HG03558 (cell line): ENCODE measurements at regions not wholly inside any gene's neighbourhood (a gene's known extent, or its start where the extent isn't known, plus 50 kb on each side); places are given as distances from the start of the nearest gene placed in this dataset.

Experiments used
- ATAC-seq: cut with Tn5 transposase; IDR thresholded peaks from one replicate; pipeline ENCODE4 v1.9.1; 2021; ENCODE audit warnings: moderate number of reproducible peaks; ENCODE audit not compliant: unreplicated experiment; ENCODE audit errors: extremely low read depth

- ATAC-seq, result no peak
Observed at GRCh38 chr1:218751208-218751948, 406.2 kb downstream of the TGFB2 start.

DNA sequence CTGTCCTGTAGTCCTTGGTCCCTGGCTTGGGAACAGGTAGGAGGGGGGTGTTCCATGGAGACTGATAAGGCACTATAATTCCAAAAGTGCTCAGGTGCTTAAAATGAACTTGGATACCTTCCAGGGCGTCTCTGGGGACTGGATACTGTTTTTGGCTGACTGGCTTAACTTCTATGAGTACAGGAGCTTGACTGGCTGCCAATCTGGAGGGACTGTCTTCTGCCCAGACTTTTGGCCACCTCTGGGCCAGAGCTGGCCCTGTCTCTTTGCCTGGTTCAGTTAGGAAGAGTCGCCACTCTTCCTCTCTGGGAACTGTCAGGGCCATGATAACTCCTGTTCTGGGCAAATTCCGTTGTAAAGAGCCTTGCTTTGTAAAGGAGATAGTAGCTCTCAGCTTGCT lies 407.0 kb downstream of the TGFB2 start:
- no peak for ATAC-seq

DNA sequence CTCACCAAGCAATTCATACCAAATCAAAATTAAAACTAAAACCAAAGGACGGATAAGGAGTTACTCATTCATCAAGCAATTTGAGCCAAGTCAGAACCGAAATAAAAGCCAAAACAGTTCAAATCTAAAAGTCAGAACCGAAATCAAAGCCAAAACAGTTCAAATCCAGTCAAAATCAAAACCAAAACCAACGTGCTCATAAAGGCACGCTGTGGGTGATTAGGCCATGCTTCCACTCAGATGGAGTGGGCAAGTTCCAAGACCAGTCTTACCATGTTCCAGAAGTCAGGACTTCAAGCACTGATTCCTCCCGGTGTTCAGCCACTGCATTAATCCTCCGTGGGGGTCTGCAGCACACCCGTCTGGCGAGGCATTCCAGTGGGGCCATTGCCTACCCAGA lies 409.3 kb downstream of the TGFB2 start:
- ATAC-seq, result no peak

- no peak for ATAC-seq
Observed at GRCh38 chr1:218755128-218755527, 410.0 kb downstream of the TGFB2 start.

DNA sequence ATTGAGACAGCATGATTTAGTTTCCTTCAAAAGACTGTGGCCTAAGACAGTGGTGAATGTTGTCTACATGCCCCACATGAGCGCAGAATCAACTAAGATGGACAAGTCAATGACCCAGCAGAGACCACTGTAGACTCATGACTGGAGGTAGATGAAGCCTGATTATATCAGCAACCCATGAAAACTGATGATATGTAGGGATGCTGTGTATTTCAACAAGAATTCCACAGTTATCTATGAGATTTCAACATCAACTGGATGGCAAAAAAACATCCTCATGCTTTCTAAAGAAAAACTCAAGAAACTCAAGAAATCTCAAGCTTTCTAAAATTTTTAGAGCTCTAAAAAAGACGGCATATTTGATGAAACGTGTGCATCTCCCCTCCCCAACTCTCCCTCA lies 413.9 kb upstream of the LYPLAL1 start:
- ATAC-seq, result no peak

- ATAC-seq, result no peak
Observed at GRCh38 chr1:218760601-218761570, 412.8 kb upstream of the LYPLAL1 start.

GRCh38 chr1:218763538-218763937 lies 410.1 kb upstream of the LYPLAL1 start:
- ATAC-seq, result no peak

- ATAC-seq, result no peak
Observed at GRCh38 chr1:218765753-218766152, 407.9 kb upstream of the LYPLAL1 start.

DNA sequence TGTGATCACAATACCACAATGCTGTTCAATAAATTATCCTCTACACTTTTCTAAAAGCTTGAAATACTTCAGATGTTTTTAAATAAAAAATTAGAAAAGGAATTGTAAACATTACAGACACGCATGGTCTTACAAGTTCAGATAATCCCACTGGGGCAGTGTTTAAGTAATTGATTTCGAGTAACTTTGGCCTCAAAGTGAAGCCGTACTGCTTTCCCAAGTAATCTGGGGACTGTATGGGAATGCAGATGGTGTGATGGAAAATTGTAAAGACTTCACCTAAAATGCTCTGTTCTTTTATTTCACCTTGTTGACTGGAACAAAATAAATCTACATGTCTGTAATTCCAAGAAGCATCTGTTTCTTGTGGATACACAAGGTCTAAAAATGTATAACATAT lies 401.7 kb upstream of the LYPLAL1 start:
- ATAC-seq, result no peak

DNA sequence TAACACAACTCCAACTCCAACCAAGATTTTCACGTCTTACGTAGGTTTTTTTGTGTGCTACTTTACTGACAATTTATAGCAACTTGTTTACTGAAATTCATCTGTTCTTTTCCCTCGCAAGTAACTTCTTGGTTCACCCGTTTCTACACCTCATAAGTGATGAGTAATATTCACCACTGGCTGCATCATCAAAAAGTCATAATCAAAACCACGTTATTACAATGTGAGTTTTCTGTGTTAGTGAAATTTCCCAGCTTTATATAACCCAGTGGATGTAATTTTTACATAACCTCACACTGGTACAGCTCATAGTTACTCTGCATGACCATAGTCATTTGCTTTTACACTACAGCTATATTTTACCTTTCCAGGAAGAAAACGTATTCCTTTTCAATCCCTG lies 401.1 kb upstream of the LYPLAL1 start:
- ATAC-seq, result no peak

DNA sequence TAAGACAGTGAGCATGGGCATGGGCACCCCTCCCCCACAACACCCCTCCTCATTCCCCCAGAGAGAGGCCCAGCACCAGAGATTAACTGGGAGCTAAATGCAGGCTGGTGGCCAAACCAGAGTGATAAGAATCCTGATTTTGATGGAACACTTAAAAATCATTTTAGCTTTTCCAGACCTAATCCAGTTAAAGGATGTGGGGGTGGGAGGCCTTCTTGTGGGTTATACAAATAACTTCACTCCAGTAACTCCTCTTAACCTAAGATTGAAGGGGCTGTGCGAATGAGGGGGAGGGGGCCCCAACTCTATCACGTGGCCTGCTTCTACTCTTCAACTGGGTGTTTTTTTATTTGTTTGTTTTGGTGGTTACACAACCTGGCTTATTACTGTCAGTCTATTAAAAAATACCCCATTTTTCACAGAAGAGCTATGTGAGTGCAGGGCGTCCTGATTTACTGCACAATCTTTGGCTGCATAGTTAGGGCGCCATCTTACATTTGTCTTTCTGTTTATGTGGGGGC lies 398.1 kb upstream of the LYPLAL1 start:
- no peak for ATAC-seq

DNA sequence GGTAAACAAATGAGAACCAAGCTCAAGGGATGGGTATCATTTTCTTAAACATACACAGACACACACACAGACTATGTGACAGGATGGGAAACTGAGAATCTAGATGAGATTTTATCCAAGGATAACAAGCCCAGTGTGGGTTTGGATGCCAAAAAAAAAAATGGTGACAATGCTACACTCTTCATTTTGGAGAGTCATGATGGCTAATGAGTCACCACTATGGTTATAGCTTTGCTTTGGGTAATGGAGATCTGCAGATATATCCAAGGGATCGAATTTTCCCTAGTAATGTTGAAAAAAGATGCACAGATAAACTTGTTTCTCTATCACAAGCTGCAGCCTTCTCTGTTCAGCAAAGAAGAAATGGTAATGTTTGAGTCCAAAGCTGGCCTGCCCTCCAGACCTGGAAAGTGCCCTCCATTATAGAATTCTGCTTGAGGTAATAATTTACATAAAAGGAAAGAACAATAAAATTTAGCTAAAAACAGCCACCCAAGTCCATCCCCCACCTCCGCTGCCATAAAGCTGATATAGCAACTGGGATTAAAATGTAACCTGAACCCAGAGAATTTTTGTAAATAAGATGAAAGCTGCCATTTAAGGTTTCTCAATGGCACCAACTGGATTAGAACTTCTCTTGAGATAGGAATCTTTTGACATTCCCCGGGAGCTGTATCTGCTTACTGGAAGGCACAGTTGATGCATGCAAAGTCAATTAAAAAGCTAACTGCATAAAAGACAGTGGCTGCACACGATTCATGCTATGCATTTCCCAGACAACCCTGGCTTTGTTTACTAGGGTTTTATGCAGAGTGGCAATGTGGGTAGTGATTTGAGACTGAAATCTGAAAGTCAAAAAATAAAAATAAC lies 395.2 kb upstream of the LYPLAL1 start:
- no peak for ATAC-seq

GRCh38 chr1:218779341-218780100 lies 394.2 kb upstream of the LYPLAL1 start:
- ATAC-seq, result no peak

- ATAC-seq, result no peak
Observed at GRCh38 chr1:218783131-218783530, 390.5 kb upstream of the LYPLAL1 start.

GRCh38 chr1:218783916-218784315 lies 389.8 kb upstream of the LYPLAL1 start:
- no peak for ATAC-seq

DNA sequence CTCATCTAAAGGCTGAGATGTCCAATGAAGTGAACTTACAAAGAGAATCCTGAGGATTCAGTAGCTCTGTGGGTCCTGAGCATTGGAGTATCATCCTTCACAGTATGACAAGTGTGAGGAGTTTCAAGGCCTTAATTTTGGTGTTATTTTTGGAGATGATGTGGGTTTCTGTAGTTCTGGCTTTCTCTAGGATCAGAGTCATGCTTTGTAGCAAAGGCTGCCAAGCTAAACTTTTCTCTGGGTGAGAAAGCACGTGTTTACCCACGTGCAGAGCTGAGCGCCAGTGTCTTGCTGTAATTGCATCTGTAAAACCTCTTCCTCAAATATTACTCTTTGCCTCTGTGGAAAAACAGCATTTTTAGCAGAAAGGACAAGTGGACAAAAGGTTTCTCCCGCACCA lies 387.8 kb upstream of the LYPLAL1 start:
- no peak for ATAC-seq

GRCh38 chr1:218787826-218788225 lies 385.9 kb upstream of the LYPLAL1 start:
- no peak for ATAC-seq

DNA sequence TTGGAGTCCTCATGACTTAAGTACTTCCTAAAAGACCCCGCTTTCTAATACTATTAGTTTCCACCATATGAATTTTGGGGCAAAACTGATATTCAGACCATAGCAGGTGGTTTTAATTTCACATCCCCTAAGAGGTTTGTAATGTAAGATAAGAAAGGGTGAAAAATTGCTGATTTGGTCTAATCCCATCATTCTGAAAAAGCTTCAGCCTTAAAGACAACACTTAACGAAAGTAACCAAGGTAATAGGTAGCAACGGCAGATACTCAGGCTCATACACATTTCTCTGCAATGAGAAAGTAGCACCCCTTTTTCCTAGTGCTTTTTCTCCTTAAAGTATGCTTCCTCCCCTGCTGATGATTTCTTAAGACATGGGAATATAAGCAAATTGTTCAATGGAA lies 376.9 kb upstream of the LYPLAL1 start:
- no peak for ATAC-seq

DNA sequence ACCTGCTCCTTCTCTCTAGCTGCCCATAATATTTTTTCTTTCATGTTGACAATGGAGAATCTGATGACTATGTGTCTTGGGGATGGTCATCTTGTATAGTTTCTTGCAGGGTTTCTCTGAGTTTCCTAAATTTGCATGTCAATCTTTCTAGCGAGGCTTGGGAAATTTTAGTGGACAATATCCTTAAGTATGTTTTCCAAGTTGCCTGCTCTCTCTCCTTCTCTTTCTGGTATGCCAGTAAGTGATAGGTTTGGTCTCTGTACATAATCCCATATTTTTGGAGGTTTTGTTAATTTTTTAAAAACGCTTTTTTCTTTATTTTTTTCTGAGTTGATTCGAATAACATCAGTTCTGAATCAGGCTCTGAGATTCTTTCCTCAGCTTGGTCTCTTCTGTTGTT lies 370.9 kb upstream of the LYPLAL1 start:
- no peak for ATAC-seq
